Globus pallidus (tissue), 1 donor: ENCODE measurements at regions not wholly inside any gene's neighbourhood (a gene's known extent, or its start where the extent isn't known, plus 50 kb on each side); places are given as distances from the start of the nearest gene placed in this dataset.

Source experiments
- DNase-seq: peaks from one replicate; pipeline ENCODE4 v3.0.0-alpha.2; 2015; ENCODE audit warnings: low spot score

- no peak for DNase-seq
Observed at GRCh38 chr20:48180618-48181017, 395.3 kb upstream of the SULF2 start.

- DNase-seq, result no peak
Observed at GRCh38 chr20:48180024-48180423, 394.7 kb upstream of the SULF2 start.

DNA sequence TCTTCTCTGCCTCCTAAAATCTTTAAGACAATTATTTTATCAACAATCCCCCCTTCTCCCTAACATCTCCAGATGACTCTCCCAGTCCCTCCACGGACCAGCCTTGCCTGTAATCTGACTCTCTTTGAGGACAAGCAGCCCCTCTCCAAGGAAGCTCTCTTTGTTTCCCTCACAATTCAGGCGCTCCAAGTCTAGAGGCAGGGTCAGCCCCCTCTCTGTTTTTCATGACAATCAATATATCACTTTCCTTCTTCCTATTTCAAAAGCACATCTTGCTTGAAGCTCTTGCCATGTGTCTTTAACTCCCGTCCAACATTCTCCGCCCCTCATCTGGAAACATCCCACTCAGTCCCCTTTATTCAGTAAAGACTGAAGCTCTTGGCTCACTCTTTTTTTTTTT is 393.4 kb upstream of the SULF2 start:
- DNase-seq, result no peak

GRCh38 chr20:48177058-48177457 is 391.8 kb upstream of the SULF2 start:
- DNase-seq, result no peak

DNA sequence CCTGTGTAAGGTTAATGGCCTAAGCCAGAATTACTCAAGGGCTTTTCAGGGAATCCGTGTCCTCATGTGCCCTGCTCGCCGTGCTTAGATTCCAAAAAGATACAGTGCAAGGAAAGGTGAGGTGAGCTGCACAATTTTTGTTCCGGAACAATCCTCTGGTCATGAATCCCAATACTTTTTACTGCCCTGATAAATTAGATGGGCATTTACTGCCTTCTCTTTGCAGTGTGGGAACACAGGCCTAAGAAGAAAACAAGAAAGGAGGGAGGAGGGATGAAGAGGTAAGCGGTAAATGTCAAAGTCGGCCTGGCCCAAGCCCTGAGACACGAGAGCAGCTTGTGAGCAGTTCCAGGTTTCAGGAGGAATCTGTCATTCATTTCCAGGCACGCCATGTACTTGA is 390.9 kb upstream of the SULF2 start:
- DNase-seq, result no peak

DNA sequence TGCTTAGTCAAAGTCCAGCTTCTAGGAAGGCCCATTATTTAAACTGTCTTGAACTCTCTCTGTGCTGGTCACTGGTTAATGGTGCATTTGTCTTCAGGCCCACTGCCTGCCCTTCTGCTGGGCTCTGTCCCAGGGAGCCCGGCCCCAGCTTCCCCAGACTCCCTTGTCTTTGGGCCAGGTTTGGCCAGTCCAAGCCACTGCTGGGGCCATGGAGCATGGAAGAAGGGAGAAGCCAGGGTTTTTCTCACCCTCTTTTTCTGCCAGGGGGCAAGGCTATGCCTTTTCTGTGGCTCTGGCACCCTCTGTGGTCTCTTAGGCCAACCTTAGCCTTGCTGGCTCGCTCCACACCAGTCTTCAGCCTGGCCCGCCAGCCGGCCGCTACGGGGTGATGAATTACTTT is 390.0 kb upstream of the SULF2 start:
- peak; percentile 47 for DNase-seq

- no peak for DNase-seq
Observed at GRCh38 chr20:48172357-48172702, 387.0 kb upstream of the SULF2 start.

DNA sequence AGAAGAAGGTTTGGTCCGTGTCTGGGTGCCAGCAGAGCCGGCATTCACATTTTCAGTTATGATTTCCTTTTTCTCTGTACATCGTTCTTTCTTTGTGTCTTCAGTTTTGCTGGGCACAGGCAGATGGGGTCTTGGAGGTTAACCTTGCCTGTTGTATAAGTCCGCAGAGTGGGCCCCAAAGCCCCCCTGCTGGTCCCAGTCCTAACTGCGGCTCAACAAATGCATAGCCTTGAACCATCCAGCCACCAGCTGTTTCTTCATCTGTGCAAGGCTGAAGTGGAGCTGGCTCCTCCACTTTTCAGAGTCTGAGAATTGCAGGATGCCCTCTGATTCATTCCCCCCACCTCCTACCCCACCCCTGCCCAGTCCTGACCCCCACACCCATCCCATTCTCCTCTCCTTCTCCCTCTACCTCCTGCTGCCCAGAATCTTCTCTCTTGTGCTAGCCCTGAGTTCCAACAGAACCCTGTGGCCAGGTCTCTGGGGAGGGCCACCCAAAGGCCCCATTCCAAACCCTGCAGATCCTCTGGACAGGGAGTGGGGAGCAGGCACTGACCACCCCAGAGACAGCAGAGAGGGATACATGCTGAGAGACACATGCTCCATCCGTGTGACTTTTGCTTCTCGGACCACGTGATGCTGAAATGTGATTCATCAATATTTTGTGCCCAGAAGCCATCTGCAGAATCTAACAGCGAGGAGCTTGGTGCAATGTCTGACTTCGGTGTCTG is 386.5 kb upstream of the SULF2 start:
- DNase-seq, result no peak

DNA sequence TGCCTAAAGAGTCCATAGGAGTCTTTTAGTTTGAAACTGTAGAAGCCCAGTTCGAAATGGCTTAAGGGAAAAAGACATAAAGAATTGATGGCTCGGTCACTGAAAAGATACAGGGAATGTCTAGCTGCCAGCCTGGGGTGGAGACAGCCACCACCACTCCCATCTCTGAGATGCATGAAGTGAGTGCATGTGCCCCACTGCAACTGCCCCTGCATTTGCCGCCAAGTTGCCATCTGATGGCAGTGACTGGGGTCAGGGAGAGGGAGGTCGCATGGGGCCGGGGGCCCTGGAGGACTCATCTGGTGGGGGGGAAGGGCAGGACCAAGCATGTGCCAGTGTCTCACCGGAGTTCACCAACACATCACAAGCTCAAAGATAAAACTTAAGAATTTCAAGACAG is 385.8 kb upstream of the SULF2 start:
- DNase-seq, result no peak

GRCh38 chr20:48170625-48171024 is 385.3 kb upstream of the SULF2 start:
- no peak for DNase-seq

GRCh38 chr20:48169650-48170225 is 384.5 kb upstream of the SULF2 start:
- no peak for DNase-seq

- DNase-seq, result no peak
Observed at GRCh38 chr20:48166082-48166835, 381.0 kb upstream of the SULF2 start.

GRCh38 chr20:48165401-48165685 is 380.1 kb upstream of the SULF2 start:
- no peak for DNase-seq

GRCh38 chr20:48164566-48165400 is 379.5 kb upstream of the SULF2 start:
- no peak for DNase-seq

DNA sequence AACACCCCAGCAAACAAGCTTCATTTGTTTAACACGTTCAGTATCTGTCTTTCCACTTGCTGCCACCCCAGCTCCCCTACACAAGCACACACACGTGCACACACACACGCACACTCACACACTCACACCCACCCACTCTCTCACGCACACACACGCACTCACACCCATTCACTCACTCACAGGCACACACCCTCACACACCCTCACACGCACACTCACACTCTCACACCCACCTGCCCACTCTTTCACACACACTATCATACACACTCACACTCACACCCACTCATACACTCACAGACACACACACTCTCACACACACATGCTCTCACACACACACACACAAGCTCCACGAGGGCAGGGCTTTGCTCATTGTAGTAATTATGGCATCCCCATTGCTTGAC is 378.8 kb upstream of the SULF2 start:
- DNase-seq, result no peak

DNA sequence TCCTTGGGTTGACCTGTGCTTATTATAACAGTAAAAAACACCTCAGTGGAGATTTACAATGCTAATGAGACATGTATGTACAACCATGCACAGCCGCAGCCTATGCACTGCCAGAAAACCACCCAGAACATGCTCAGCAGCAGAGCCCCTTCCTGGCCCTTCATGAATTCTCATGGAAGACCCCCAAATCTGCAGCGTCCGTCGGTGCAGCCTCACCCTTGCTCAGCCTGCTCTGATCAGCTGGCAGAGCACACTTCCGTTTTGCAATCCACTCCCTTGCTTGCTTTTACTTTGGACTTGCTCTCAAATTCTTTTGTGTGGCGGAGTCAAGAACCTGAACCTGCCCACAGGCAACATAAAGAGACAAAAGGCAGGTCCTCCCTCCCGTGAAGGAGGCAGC is 378.2 kb upstream of the SULF2 start:
- DNase-seq, result no peak

DNA sequence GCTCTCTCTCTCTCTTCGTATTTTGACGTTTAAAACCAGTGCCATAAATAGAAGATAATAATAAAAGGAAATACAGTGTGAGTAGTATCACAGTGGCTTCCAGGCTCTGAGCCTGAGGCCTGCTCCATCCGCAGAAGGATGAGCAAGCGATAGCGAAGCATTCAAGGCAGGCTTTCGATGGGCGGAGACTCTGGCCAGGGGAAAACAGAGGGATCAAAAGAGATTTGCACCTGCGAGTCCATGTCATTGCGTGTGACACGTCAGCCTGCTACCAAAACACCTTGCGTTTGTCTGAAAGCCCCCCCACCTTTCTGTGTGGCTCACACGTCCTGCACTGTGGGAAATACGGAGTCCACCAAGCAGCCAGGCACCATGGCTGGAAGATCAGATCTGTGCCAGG is 377.3 kb upstream of the SULF2 start:
- no peak for DNase-seq

GRCh38 chr20:48159145-48160008 is 374.1 kb upstream of the SULF2 start:
- DNase-seq, result no peak

DNA sequence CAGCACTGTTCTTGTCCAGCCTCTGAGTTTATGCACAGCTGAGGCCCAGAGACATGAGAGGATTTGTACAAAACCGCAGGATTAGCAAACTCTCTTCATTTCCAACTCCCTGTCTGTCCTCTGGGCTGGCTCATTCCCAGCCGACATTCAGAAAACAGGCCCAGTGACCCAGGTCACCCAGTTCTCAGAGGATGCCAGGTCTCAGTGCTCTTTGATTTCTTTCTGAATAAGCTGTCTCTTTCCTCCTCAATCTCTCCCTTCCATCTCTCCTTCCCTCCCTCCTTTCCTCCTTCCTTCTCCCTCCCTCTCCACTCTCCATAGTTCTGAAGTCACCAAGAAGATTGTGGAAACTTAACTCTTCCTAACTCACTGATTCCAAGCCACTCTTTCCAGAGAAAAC is 372.7 kb upstream of the SULF2 start:
- peak; percentile 43 for DNase-seq

DNA sequence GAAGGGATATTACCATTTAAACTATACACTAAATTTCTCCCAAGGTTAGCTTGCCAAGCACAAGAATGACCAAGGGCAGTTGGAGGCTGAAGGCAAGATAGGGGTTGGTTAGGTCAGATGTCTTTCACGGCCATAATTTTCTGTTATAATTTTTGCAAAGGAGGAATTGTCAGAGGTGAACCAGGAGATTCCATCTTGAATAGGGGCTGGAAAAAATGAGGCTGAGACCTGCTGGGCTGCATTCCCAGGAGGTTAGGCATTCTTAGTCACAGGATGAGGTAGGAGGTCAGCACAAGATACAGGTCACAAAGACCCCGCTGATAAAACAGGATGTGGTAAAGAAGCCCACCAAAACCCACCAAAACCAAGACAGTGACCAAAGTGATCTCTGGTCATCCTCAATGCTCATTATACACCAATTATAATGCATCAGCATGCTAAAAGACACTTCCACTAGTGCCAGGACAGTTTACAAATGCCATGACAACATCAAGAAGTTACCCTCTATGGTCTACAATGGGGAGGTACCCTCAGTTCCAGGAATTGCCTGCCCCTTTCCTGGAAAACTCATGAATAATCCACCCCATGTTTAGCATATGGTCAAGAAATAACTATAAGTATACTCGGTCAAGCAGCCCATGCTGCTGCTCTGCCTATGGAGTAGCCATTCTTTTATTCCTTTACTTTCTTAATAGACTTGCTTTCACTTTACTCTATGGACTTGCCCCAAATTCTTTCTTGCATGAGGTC is 371.8 kb upstream of the SULF2 start:
- no peak for DNase-seq

- no peak for DNase-seq
Observed at GRCh38 chr20:48156521-48156920, 371.2 kb upstream of the SULF2 start.
